ENCODE measurements at regions not wholly inside any gene's neighbourhood (a gene's known extent, or its start where the extent isn't known, plus 50 kb on each side); places are given as distances from the start of the nearest gene placed in this dataset.
"Not testable (repeated sequence)": the region's sequence is repeated elsewhere in the genome, so short reads cannot be mapped to it uniquely, and the experiment has no call there.

GRCh38 chr1:194407238-194407637 is 1220.8 kb upstream of the B3GALT2 start:
- not testable (repeated sequence) for TF ChIP-seq ATF7 (IDR thresholded peaks at IDR 0.05); CHD2 (IDR thresholded peaks at IDR 0.05; ENCODE audit: low read depth, low read length); CTBP1 (IDR thresholded peaks at IDR 0.05; ENCODE audit: borderline replicate concordance); CSDE1 (IDR thresholded peaks at IDR 0.05); ZNF124 (CRISPR knock-in tag; IDR thresholded peaks at IDR 0.05); THAP7 (CRISPR knock-in tag; IDR thresholded peaks at IDR 0.05); JUNB (CRISPR knock-in tag; conservative IDR thresholded peaks at IDR 0.05); ZNF449 (CRISPR knock-in tag; IDR thresholded peaks at IDR 0.05); CTCF (IDR thresholded peaks at IDR 0.05 in 2 of 3, conservative IDR thresholded peaks at IDR 0.05 in 1 of 3; ENCODE audit: insufficient read depth in 2 of 3, low read depth in 1 of 3, low read length in 3 of 3); ZKSCAN3 (CRISPR knock-in tag; IDR thresholded peaks at IDR 0.05); POLR2A (conservative IDR thresholded peaks at IDR 0.05)

Data from K562 (cell line).